Natural killer cell (primary cell): ENCODE measurements at regions not wholly inside any gene's neighbourhood (a gene's known extent, or its start where the extent isn't known, plus 50 kb on each side); places are given as distances from the start of the nearest gene placed in this dataset.

ENCODE experiments used
- ATAC-seq, 3 donors: fragments of 150-1000 bp in 2 of 3; fragments of 200-7000 bp in 1 of 3; cut with Tn5 transposase; 1 replicate in 1 of 3; 2 replicates in 2 of 3; pipeline ENCODE4 v1.10.0; 2021; ENCODE audit warnings: mild to moderate bottlenecking in 2 of 3, moderate library complexity in 2 of 3
- DNase-seq, 2 donors: peaks; one replicate each; pipeline versions ENCODE4 v3.0.0 to v3.0.0-alpha.2; 2013 to 2021; ENCODE audit warnings: mixed read lengths in 1 of 2
- H3K27ac ChIP-seq: one replicate; pipeline ENCODE4 v1.5.1; 2013; ENCODE audit warnings: mild to moderate bottlenecking, low read length
- H3K27me3 ChIP-seq: one replicate; pipeline ENCODE4 v1.6.1; 2013; ENCODE audit warnings: low read length; ENCODE audit not compliant: control insufficient read depth, insufficient read depth
- H3K36me3 ChIP-seq: one replicate; pipeline ENCODE4 v1.6.1; 2013; ENCODE audit warnings: low read length; ENCODE audit not compliant: control insufficient read depth, insufficient read depth
- H3K4me1 ChIP-seq: one replicate; pipeline ENCODE4 v1.6.1; 2013; ENCODE audit warnings: low read length; ENCODE audit not compliant: control insufficient read depth, insufficient read depth
- H3K4me3 ChIP-seq: one replicate; pipeline ENCODE4 v1.5.1; 2013; ENCODE audit warnings: low read length
- H3K9me3 ChIP-seq: one replicate; pipeline ENCODE4 v1.6.1; 2013; ENCODE audit warnings: low read length; ENCODE audit not compliant: control insufficient read depth, insufficient read depth
- H3K27ac Mint-ChIP-seq, 2 donors: one replicate each; pipeline ENCODE4 v1.8.0; 2022; ENCODE audit warnings: mild to moderate bottlenecking in 2 of 2, mixed read lengths in 2 of 2, moderate library complexity in 1 of 2
- H3K27me3 Mint-ChIP-seq, 2 donors: one replicate each; pipeline ENCODE4 v1.8.0; 2022; ENCODE audit warnings: low read depth in 2 of 2, mixed read lengths in 2 of 2
- H3K36me3 Mint-ChIP-seq: one replicate; pipeline ENCODE4 v1.8.0; 2022; ENCODE audit warnings: mixed read lengths
- H3K4me1 Mint-ChIP-seq, 2 donors: one replicate each; pipeline ENCODE4 v1.8.0; 2022; ENCODE audit warnings: mixed read lengths in 2 of 2
- H3K4me3 Mint-ChIP-seq: one replicate; pipeline ENCODE4 v1.8.0; 2022; ENCODE audit warnings: mild to moderate bottlenecking, moderate library complexity, mixed read lengths
- H3K9me3 Mint-ChIP-seq, 2 donors: one replicate each; pipeline ENCODE4 v1.8.0; 2022; ENCODE audit warnings: mixed read lengths in 2 of 2
- WGBS: methylation state at CpG from one replicate; pipeline ENCODE4 v1.1.7; 2013; ENCODE audit warnings: missing lambda C conversion rate; ENCODE audit not compliant: insufficient coverage; 5-methylcytosine and 5-hydroxymethylcytosine counted together
- intact Hi-C: fragments of 100-400 bp; cut with micrococcal nuclease; formaldehyde crosslinking; loops from one replicate; pipeline ENCODE4 v1.14.2; 2022
- TF ChIP-seq, protein P1 (sequence below): fragments of 200-600 bp; IDR thresholded peaks from one replicate; pipeline ENCODE4 v1.8.0; 2022; ENCODE audit warnings: antibody characterized with exemption

- no peak overlapping the region for H3K4me3 ChIP-seq
- TF ChIP-seq, protein P1, sequence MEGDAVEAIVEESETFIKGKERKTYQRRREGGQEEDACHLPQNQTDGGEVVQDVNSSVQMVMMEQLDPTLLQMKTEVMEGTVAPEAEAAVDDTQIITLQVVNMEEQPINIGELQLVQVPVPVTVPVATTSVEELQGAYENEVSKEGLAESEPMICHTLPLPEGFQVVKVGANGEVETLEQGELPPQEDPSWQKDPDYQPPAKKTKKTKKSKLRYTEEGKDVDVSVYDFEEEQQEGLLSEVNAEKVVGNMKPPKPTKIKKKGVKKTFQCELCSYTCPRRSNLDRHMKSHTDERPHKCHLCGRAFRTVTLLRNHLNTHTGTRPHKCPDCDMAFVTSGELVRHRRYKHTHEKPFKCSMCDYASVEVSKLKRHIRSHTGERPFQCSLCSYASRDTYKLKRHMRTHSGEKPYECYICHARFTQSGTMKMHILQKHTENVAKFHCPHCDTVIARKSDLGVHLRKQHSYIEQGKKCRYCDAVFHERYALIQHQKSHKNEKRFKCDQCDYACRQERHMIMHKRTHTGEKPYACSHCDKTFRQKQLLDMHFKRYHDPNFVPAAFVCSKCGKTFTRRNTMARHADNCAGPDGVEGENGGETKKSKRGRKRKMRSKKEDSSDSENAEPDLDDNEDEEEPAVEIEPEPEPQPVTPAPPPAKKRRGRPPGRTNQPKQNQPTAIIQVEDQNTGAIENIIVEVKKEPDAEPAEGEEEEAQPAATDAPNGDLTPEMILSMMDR: no peak
- no peaks in the 10 kb centered on the region for H3K36me3 Mint-ChIP-seq
- no peak overlapping the region for H3K27ac Mint-ChIP-seq
- no peaks in the 10 kb centered on the region for H3K27me3 ChIP-seq
- H3K9me3 Mint-ChIP-seq: no peaks in the 10 kb centered on the region
- 0% methylated on average over 1 of the region's 2 CpGs for WGBS
- H3K9me3 ChIP-seq: no peaks in the 10 kb centered on the region
- H3K27me3 Mint-ChIP-seq: peaks cover 0 to 3% of the 10 kb centered on the region in 2 donors
- no peaks in the 10 kb centered on the region for H3K36me3 ChIP-seq
- no peaks in the 10 kb centered on the region for H3K4me1 Mint-ChIP-seq
- H3K27ac ChIP-seq: no peak overlapping the region
- intact Hi-C loops: no loop called here
- no peak overlapping the region for H3K4me3 Mint-ChIP-seq
- no peak for ATAC-seq
- DNase-seq: no peak
- H3K4me1 ChIP-seq: no peaks in the 10 kb centered on the region
These were observed 220.9 kb downstream of the CBLN1 start for GRCh38 chr16:49060728-49061127.

DNA sequence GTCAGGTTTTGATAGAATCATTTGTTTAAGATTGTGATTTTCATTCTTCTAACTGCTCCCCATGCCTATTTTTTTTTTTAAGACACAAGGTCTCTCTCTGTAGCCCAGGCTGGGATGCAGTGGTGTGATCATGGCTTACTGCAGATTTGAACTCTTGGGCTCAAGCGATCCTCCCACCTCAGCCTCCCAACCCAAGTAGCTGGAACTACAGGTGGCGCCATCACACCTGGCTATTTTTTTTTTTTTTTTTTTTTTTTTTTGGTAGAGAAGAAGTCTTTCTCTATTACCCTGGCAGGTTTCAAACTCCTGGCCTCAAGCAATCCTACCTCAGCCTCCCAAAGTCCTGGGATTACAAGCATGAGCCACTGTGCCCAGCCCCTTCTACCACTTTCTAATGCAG lies 223.3 kb downstream of the CBLN1 start:
- Histone ChIP-seq H3K27me3 (no peaks in the 10 kb centered on the region), H3K9me3 (no peaks in the 10 kb centered on the region), H3K4me3 (no peak overlapping the region), H3K27ac (no peak overlapping the region), H3K4me1 (no peaks in the 10 kb centered on the region), H3K36me3 (no peaks in the 10 kb centered on the region)
- Mint-ChIP-seq H3K4me1 (no peaks in the 10 kb centered on the region), H3K27me3 (no peaks in the 10 kb centered on the region), H3K27ac (no peak overlapping the region), H3K36me3 (no peaks in the 10 kb centered on the region), H3K9me3 (no peaks in the 10 kb centered on the region), H3K4me3 (no peak overlapping the region)
- no CpG with 5 or more reads among the region's 2 CpGs for WGBS
- TF ChIP-seq, protein P1: no peak
- no peak for ATAC-seq
- intact Hi-C loops: no loop called here
- DNase-seq: no peak

- Mint-ChIP-seq H3K4me3 (no peak overlapping the region), H3K27ac (no peak overlapping the region), H3K9me3 (no peaks in the 10 kb centered on the region), H3K36me3 (no peaks in the 10 kb centered on the region), H3K27me3 (no peaks in the 10 kb centered on the region), H3K4me1 (no peaks in the 10 kb centered on the region)
- no peak for ATAC-seq
- Histone ChIP-seq H3K27ac (no peak overlapping the region), H3K27me3 (no peaks in the 10 kb centered on the region), H3K4me3 (no peak overlapping the region), H3K36me3 (no peaks in the 10 kb centered on the region), H3K9me3 (no peaks in the 10 kb centered on the region), H3K4me1 (no peaks in the 10 kb centered on the region)
- DNase-seq: no peak
- intact Hi-C loops: no loop called here
- TF ChIP-seq, protein P1: no peak
- WGBS: 73% methylated on average over 4 of the region's 4 CpGs
These were observed 223.7 kb downstream of the CBLN1 start for GRCh38 chr16:49057936-49058335.

- Mint-ChIP-seq H3K27me3 (no peaks in the 10 kb centered on the region), H3K4me3 (no peak overlapping the region), H3K36me3 (no peaks in the 10 kb centered on the region), H3K27ac (no peak overlapping the region), H3K9me3 (no peaks in the 10 kb centered on the region), H3K4me1 (no peaks in the 10 kb centered on the region)
- Histone ChIP-seq H3K4me3 (no peak overlapping the region), H3K36me3 (no peaks in the 10 kb centered on the region), H3K27ac (no peak overlapping the region), H3K27me3 (no peaks in the 10 kb centered on the region), H3K4me1 (no peaks in the 10 kb centered on the region), H3K9me3 (peaks cover 2% of the 10 kb centered on the region)
- 72% methylated on average over 2 of the region's 2 CpGs for WGBS
- DNase-seq (no peak), ATAC-seq (no peak)
- intact Hi-C loops: no loop called here
- TF ChIP-seq, protein P1: no peak
These were observed 224.2 kb downstream of the CBLN1 start for GRCh38 chr16:49057391-49057790.
